Stimulated activated memory B cell treated with anti-CD40 and anti-IgM and Interleukin-4, amounts not matched to agents 10 μg/mL and 1 μg/mL and 100 μg/mL, for 72 hours (primary cell): ENCODE measurements at regions not wholly inside any gene's neighbourhood (a gene's known extent, or its start where the extent isn't known, plus 50 kb on each side); places are given as distances from the start of the nearest gene placed in this dataset.
"Not testable (repeated sequence)": the region's sequence is repeated elsewhere in the genome, so short reads cannot be mapped to it uniquely, and the experiment has no call there.

Source experiments
- ATAC-seq: fragments of 150-1000 bp; cut with Tn5 transposase; 2 replicates; pipeline ENCODE4 v1.10.0; 2021
- H3K27ac Mint-ChIP-seq: one replicate; pipeline ENCODE4 v1.8.0; 2022; ENCODE audit warnings: mild to moderate bottlenecking, mixed read lengths
- H3K27me3 Mint-ChIP-seq: one replicate; pipeline ENCODE4 v1.8.0; 2022; ENCODE audit warnings: mixed read lengths
- H3K36me3 Mint-ChIP-seq: one replicate; pipeline ENCODE4 v1.8.0; 2022; ENCODE audit warnings: mixed read lengths
- H3K4me1 Mint-ChIP-seq: one replicate; pipeline ENCODE4 v1.8.0; 2022; ENCODE audit warnings: mixed read lengths
- H3K4me3 Mint-ChIP-seq: one replicate; pipeline ENCODE4 v1.8.0; 2022; ENCODE audit warnings: mild to moderate bottlenecking, moderate library complexity, mixed read lengths
- H3K9me3 Mint-ChIP-seq: one replicate; pipeline ENCODE4 v1.8.0; 2022; ENCODE audit warnings: mixed read lengths

DNA sequence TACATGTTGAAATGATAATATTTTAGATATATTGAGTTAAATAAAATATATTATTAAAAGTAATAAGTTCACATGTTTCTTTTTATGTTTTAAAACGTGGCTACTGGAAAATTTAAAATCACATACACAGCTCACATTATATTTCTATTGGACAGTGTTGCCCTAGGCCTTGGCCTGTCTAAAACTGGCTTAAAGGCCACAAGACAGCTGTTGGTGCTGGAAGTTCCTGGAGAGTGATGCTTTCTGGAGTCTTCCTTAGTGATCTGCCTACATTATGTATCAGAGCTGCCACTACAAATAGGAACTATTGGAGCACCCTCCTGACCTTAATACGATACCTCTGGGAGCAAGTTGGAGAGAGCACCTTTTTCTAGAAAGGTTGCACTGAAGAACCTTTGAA lies 254.1 kb upstream of the C2CD4B start:
- peaks cover 12% of the 10 kb centered on the region for H3K27me3 Mint-ChIP-seq
- ATAC-seq, result no peak
- H3K4me1 Mint-ChIP-seq, result no peaks in the 10 kb centered on the region
- H3K36me3 Mint-ChIP-seq, result no peaks in the 10 kb centered on the region
- H3K9me3 Mint-ChIP-seq, result no peaks in the 10 kb centered on the region
- no peak overlapping the region for H3K27ac Mint-ChIP-seq
- H3K4me3 Mint-ChIP-seq, result no peak overlapping the region

GRCh38 chr15:62420371-62420770 lies 255.3 kb upstream of the C2CD4B start:
- H3K4me3 Mint-ChIP-seq, H3K27ac Mint-ChIP-seq, H3K4me1 Mint-ChIP-seq, H3K9me3 Mint-ChIP-seq, H3K36me3 Mint-ChIP-seq, ATAC-seq: not testable (repeated sequence)
- peaks cover 12% of the 10 kb centered on the region for H3K27me3 Mint-ChIP-seq

DNA sequence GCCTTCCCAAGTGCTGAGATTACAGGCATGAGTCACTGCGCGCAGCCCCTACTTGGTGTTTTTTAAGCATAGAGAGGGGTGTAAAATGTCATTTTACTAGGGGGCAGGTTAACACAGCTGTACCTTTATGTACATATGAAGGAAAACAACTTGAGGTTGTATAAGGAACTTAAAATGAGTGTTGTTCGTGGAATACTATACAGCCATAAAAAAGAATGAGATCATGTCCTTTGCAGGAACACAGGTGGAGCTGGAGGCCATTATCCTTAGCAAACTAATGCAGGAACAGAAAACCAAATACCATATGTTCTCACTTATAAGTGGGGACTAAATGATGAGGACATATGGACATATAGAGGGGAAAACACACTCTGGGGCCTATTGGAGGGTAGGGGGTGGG lies 256.2 kb upstream of the C2CD4B start:
- H3K36me3 Mint-ChIP-seq, result no peaks in the 10 kb centered on the region
- H3K27me3 Mint-ChIP-seq, result peaks cover 12% of the 10 kb centered on the region
- H3K9me3 Mint-ChIP-seq, result no peaks in the 10 kb centered on the region
- H3K4me1 Mint-ChIP-seq, result no peaks in the 10 kb centered on the region
- no peak for ATAC-seq
- H3K27ac Mint-ChIP-seq, result no peak overlapping the region
- no peak overlapping the region for H3K4me3 Mint-ChIP-seq

- Mint-ChIP-seq H3K4me3 (no peak overlapping the region), H3K36me3 (no peaks in the 10 kb centered on the region), H3K4me1 (no peaks in the 10 kb centered on the region), H3K9me3 (no peaks in the 10 kb centered on the region), H3K27ac (no peak overlapping the region), H3K27me3 (peaks cover 13% of the 10 kb centered on the region)
- no peak for ATAC-seq
These were observed 261.4 kb upstream of the C2CD4B start for GRCh38 chr15:62426387-62426956.

DNA sequence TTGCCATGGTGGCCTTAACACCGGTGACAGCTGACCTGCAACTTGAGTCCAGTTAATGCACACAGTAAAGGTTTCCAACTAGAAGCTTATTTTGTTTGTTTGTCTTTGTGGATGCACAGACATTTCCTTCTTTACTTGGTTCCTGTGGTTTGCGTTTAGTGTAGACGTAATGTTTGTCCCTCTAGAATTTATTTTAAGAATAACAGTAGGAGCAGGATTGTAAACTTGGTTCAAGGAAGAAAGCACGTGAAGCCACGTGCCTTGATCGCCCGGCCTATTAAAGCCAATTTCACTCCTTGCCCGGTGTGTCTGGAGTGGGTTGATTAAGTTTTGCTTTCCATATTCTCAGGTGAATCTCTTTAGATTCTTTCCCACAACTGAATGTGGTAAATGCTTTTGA lies 263.2 kb upstream of the C2CD4B start:
- Mint-ChIP-seq H3K9me3 (no peaks in the 10 kb centered on the region), H3K36me3 (no peaks in the 10 kb centered on the region), H3K4me3 (no peak overlapping the region), H3K27me3 (peaks cover 13% of the 10 kb centered on the region), H3K27ac (no peak overlapping the region), H3K4me1 (no peaks in the 10 kb centered on the region)
- no peak for ATAC-seq

GRCh38 chr15:62428851-62429598 lies 263.9 kb upstream of the C2CD4B start:
- Mint-ChIP-seq H3K4me1 (no peaks in the 10 kb centered on the region), H3K27me3 (peaks cover 13% of the 10 kb centered on the region), H3K4me3 (no peak overlapping the region), H3K36me3 (no peaks in the 10 kb centered on the region), H3K27ac (no peak overlapping the region), H3K9me3 (no peaks in the 10 kb centered on the region)
- no peak for ATAC-seq

- Mint-ChIP-seq H3K27me3 (peaks cover 13% of the 10 kb centered on the region), H3K27ac (no peak overlapping the region), H3K9me3 (no peaks in the 10 kb centered on the region)
These were observed 265.0 kb upstream of the C2CD4B start for GRCh38 chr15:62430056-62430455.

GRCh38 chr15:62430552-62430951 lies 265.5 kb upstream of the C2CD4B start:
- no peaks in the 10 kb centered on the region for H3K36me3 Mint-ChIP-seq
- H3K9me3 Mint-ChIP-seq, result no peaks in the 10 kb centered on the region
- H3K27me3 Mint-ChIP-seq, result peaks cover 13% of the 10 kb centered on the region
- H3K27ac Mint-ChIP-seq, result no peak overlapping the region
- H3K4me1 Mint-ChIP-seq, result no peaks in the 10 kb centered on the region
- H3K4me3 Mint-ChIP-seq, result no peak overlapping the region
- ATAC-seq, result no peak

More at GRCh38 chr15:62430056-62430455, 265.0 kb upstream of the C2CD4B start:
- H3K4me1 Mint-ChIP-seq, result no peaks in the 10 kb centered on the region
- H3K4me3 Mint-ChIP-seq, result no peak overlapping the region
- no peaks in the 10 kb centered on the region for H3K36me3 Mint-ChIP-seq
- no peak for ATAC-seq

GRCh38 chr15:62431008-62431797 lies 266.1 kb upstream of the C2CD4B start:
- peaks cover 13% of the 10 kb centered on the region for H3K27me3 Mint-ChIP-seq
- no peak overlapping the region for H3K27ac Mint-ChIP-seq
- H3K9me3 Mint-ChIP-seq, result peaks cover 2% of the 10 kb centered on the region
- H3K4me1 Mint-ChIP-seq, result no peaks in the 10 kb centered on the region
- H3K36me3 Mint-ChIP-seq, result no peaks in the 10 kb centered on the region
- no peak for ATAC-seq
- no peak overlapping the region for H3K4me3 Mint-ChIP-seq

DNA sequence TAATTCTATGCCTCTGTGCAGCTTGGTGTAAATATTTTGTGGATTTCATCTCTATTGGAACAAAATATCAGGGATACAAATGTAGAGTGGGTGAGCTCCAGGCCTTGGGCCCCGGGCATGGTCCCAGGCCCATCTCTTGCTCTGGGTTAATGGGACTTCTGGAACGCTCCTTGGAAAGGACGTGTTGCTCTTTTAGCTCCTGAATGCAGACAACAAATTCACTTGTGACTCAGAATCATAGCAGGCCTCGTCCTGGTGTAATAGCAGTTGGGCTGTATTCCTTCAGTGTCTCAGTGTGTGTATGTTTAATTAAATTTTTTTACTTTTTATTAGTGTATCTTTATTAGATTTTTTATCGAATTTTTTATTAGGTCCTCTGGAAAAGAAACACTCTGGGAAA lies 266.7 kb upstream of the C2CD4B start:
- Mint-ChIP-seq H3K27me3 (peaks cover 10% of the 10 kb centered on the region), H3K27ac (no peak overlapping the region), H3K4me1 (no peaks in the 10 kb centered on the region), H3K9me3 (peaks cover 2% of the 10 kb centered on the region), H3K4me3 (no peak overlapping the region), H3K36me3 (no peaks in the 10 kb centered on the region)
- ATAC-seq, result no peak

DNA sequence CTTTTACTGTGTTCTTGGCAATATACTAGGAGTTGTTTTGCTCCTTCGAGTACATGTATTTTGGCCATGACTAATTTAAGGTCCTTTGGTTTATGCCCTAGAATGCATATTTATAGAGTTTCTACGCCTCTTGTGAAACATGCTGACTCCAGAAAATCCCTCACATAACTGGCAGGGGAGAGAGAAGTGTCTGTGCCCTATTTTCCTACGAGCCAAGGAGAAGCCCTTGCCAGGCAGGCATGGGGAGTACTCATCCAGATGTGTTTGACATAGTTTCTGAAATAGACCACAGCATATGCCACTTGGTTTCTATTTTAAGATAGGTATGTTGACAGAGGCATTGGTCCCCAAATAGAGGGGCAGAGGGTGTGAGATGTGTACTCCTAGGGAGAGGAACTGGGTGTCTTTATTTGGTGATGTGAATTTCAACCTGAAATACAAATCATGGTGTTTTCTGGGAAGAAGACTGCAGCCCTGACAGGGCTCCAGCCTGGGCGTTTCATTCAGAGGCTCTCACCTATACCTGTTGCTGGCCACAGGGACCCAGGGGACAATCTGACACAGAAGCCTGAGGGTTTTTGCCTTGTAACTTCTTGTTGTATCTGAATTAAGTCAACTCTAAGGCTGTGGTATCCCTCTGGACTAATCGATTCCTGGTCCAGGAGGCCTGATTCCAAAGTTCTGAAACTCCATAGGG lies 267.8 kb upstream of the C2CD4B start:
- Mint-ChIP-seq H3K27ac (no peak overlapping the region), H3K27me3 (peaks cover 9% of the 10 kb centered on the region), H3K4me3 (no peak overlapping the region)

DNA sequence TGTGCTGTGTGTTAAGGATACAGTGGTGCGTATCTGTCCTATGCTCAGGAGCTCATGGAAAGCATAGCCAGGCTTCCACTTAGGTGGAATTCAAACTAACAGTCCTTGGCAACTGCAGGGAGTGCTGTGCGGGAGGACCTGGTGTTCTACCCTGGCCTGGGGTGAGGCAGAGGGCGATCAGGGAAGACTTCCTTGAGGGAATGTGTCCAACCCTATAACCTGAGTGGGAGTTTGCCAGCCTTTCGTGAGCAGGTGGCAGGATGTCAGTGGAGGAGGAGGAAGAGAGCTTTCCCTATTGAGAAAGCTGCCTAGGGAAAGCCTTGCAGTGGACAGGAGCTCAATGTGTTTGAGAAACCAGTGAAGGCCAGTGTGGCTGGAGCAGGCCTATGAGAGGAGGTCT lies 271.1 kb upstream of the C2CD4B start:
- ATAC-seq, result no peak
- H3K36me3 Mint-ChIP-seq, result no peaks in the 10 kb centered on the region
- no peak overlapping the region for H3K4me3 Mint-ChIP-seq
- H3K27ac Mint-ChIP-seq, result no peak overlapping the region
- no peaks in the 10 kb centered on the region for H3K4me1 Mint-ChIP-seq
- peaks cover 2% of the 10 kb centered on the region for H3K9me3 Mint-ChIP-seq
- H3K27me3 Mint-ChIP-seq, result peaks cover 11% of the 10 kb centered on the region

More for the DNA sequence above, 267.8 kb upstream of the C2CD4B start:
- Mint-ChIP-seq H3K9me3 (peaks cover 2% of the 10 kb centered on the region), H3K36me3 (no peaks in the 10 kb centered on the region), H3K4me1 (no peaks in the 10 kb centered on the region)
- ATAC-seq, result no peak

- Mint-ChIP-seq H3K27ac (no peak overlapping the region), H3K4me3 (no peak overlapping the region), H3K9me3 (peaks cover 2% of the 10 kb centered on the region), H3K27me3 (peaks cover 11% of the 10 kb centered on the region), H3K36me3 (no peaks in the 10 kb centered on the region), H3K4me1 (no peaks in the 10 kb centered on the region)
- ATAC-seq, result no peak
These were observed 272.7 kb upstream of the C2CD4B start for GRCh38 chr15:62437753-62438152.

DNA sequence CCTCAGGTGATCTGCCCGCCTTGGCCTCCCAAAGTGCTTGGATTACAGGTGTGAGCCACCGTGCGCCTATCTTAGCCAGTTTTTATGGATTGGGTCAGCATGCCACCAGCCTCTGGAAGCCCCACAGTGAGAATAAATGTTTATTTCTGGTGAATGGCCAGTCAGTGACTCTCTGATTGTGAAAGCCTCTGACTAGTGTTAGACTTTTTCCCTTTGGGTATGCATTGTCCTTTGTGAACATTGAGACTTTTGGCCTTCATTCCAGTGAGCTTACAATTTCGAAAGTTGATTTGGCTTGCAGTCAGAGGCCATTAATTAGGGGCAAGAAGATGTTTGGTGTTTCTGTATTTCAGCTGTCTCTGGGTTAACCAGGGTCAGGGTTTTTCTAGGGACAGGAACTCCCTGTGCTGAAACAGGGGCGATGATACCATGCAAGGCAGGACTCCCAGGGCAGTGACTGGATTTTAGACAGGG lies 274.5 kb upstream of the C2CD4B start:
- ATAC-seq, result no peak
- H3K27ac Mint-ChIP-seq, result no peak overlapping the region
- H3K4me3 Mint-ChIP-seq, result no peak overlapping the region
- H3K9me3 Mint-ChIP-seq, result peaks cover 2% of the 10 kb centered on the region
- H3K27me3 Mint-ChIP-seq, result peaks cover 11% of the 10 kb centered on the region
- H3K4me1 Mint-ChIP-seq, result no peaks in the 10 kb centered on the region
- H3K36me3 Mint-ChIP-seq, result no peaks in the 10 kb centered on the region
